HCT116 (cell line): ENCODE measurements at regions not wholly inside any gene's neighbourhood (a gene's known extent, or its start where the extent isn't known, plus 50 kb on each side); places are given as distances from the start of the nearest gene placed in this dataset.

Source experiments
- CEBPB ChIP-seq: IDR thresholded peaks from 2 replicates; pipeline ENCODE4 v1.6.1; 2012; ENCODE audit warnings: low read depth
- CTCF ChIP-seq, 3 experiments: fragments of 200-600 bp in 1 of 3; sonication (generic) in 1 of 3; IDR thresholded peaks in 2 of 3; conservative IDR thresholded peaks in 1 of 3; 2 replicates each; pipeline ENCODE4 v1.5.1; 2012 to 2017; ENCODE audit warnings: low read depth in 2 of 3, low read length in 2 of 3, antibody characterized with exemption in 1 of 3, borderline replicate concordance in 1 of 3, control low read depth in 1 of 3, mild to moderate bottlenecking in 1 of 3, mixed read lengths in 1 of 3, mixed run types in 1 of 3, moderate library complexity in 1 of 3; ENCODE audit not compliant: insufficient read depth in 1 of 3
- EGR1 ChIP-seq: IDR thresholded peaks from 2 replicates; pipeline ENCODE4 v1.6.1; 2012; ENCODE audit warnings: low read depth
- FOSL1 ChIP-seq: IDR thresholded peaks from 2 replicates; pipeline ENCODE4 v1.6.1; 2012; ENCODE audit warnings: low read depth
- SIN3A ChIP-seq: IDR thresholded peaks from 2 replicates; pipeline ENCODE4 v1.6.1; 2012; ENCODE audit warnings: low read depth
- SP1 ChIP-seq: IDR thresholded peaks from 2 replicates; pipeline ENCODE4 v1.6.1; 2012; ENCODE audit warnings: low read depth
- ZBTB33 ChIP-seq: IDR thresholded peaks from 2 replicates; pipeline ENCODE4 v1.6.1; 2011; ENCODE audit warnings: mild to moderate bottlenecking, low read length, moderate library complexity; ENCODE audit not compliant: insufficient replicate concordance; ENCODE audit errors: extremely low read depth
- ZNF274 ChIP-seq: fragments of 200-500 bp; sonication (Bioruptor generic); IDR thresholded peaks from 2 replicates; pipeline ENCODE4 v1.6.1; 2014; ENCODE audit warnings: mild to moderate bottlenecking, low read depth, low read length, inconsistent platforms

- TF ChIP-seq ZNF274 (no peak), CEBPB (no peak), CTCF (IDR thresholded peaks at IDR 0.05 in 2 of 3, conservative IDR thresholded peaks at IDR 0.05 in 1 of 3; ENCODE audit: borderline replicate concordance in 1 of 3, insufficient read depth in 1 of 3, low read depth in 2 of 3, low read length in 2 of 3) (no peak), EGR1 (no peak), FOSL1 (no peak), ZBTB33 (no peak), SP1 (no peak), SIN3A (no peak)
These were observed 838.1 kb downstream of the TBL1XR1 start for GRCh38 chr3:176359211-176359610.
